Activated CD4-positive, alpha-beta T cell treated with anti-CD3 and anti-CD28 coated beads, Interleukin-2, amount 10 ng/mL, durations not matched to agents 7 days and 5 days (primary cell): ENCODE measurements at regions not wholly inside any gene's neighbourhood (a gene's known extent, or its start where the extent isn't known, plus 50 kb on each side); places are given as distances from the start of the nearest gene placed in this dataset.

Experiments used
- CTCF ChIA-PET: fragments of 350-600 bp; sonication (Branson Sonifier 250); formaldehyde crosslinking; loops from one replicate; lab custom pipeline; 2021; ENCODE audit warnings: antibody characterized with exemption; lab: Charles Lee
- POLR2A ChIA-PET: fragments of 350-600 bp; sonication (Branson Sonifier 250); formaldehyde crosslinking; loops from one replicate; lab custom pipeline; 2021; ENCODE audit warnings: antibody characterized with exemption; lab: Charles Lee
- DNase-seq: peaks from one replicate; pipeline ENCODE4 v3.0.0-alpha.2; 2020
- H3K27ac Mint-ChIP-seq: one replicate; pipeline ENCODE4 v1.8.0; 2021; ENCODE audit warnings: mild to moderate bottlenecking, moderate library complexity, mixed read lengths
- H3K27me3 Mint-ChIP-seq: one replicate; pipeline ENCODE4 v1.8.0; 2021; ENCODE audit warnings: mixed read lengths
- H3K36me3 Mint-ChIP-seq: one replicate; pipeline ENCODE4 v1.8.0; 2021; ENCODE audit warnings: low read depth, mixed read lengths
- H3K4me1 Mint-ChIP-seq: one replicate; pipeline ENCODE4 v1.8.0; 2021; ENCODE audit warnings: mixed read lengths
- H3K4me3 Mint-ChIP-seq: one replicate; pipeline ENCODE4 v1.8.0; 2021; ENCODE audit warnings: mild to moderate bottlenecking, moderate library complexity, mixed read lengths
- H3K9me3 Mint-ChIP-seq: one replicate; pipeline ENCODE4 v1.8.0; 2021; ENCODE audit warnings: mixed read lengths

GRCh38 chr4:96262057-96262456 lies 422.2 kb downstream of the PDHA2 start:
- Mint-ChIP-seq H3K9me3 (no peaks in the 10 kb centered on the region), H3K4me3 (no peak overlapping the region), H3K27me3 (no peaks in the 10 kb centered on the region), H3K27ac (no peak overlapping the region), H3K4me1 (no peaks in the 10 kb centered on the region), H3K36me3 (no peaks in the 10 kb centered on the region)
- POLR2A ChIA-PET, result no interaction called here
- CTCF ChIA-PET, result no interaction called here
- DNase-seq, result no peak

- no peak overlapping the region for H3K4me3 Mint-ChIP-seq
- no peaks in the 10 kb centered on the region for H3K4me1 Mint-ChIP-seq
- CTCF ChIA-PET, result no interaction called here
- POLR2A ChIA-PET, result no interaction called here
- H3K27me3 Mint-ChIP-seq, result no peaks in the 10 kb centered on the region
- no peak overlapping the region for H3K27ac Mint-ChIP-seq
- DNase-seq, result no peak
- no peaks in the 10 kb centered on the region for H3K36me3 Mint-ChIP-seq
- peaks cover 2% of the 10 kb centered on the region for H3K9me3 Mint-ChIP-seq
These were observed 423.4 kb downstream of the PDHA2 start for GRCh38 chr4:96263291-96263690.

DNA sequence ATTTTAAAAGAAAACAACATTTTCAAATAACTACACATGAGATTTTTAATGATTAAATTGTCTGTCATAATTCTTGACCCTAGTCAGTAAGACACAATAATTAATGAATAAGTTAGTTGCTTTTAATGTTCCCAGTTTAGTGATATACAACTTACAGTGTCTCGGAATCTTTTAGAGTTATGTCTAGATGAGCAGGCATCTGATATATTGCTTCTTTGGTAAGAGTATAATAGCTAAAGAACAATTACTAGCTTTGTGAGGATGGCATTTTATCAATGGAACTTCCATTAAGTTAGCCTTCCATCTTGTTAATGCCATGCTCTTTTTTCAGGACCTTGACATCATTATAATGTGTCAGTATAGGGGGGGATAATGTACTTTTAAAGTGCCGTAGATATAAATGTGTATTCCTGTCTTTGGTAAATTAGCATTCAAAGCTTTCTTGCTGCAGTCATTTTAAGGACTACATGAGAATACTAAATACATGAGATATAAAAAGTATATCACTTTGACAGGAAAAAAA lies 425.1 kb downstream of the PDHA2 start:
- CTCF ChIA-PET, result no interaction called here
- no peak for DNase-seq

GRCh38 chr4:96293806-96294205 lies 453.9 kb downstream of the PDHA2 start:
- no peak overlapping the region for H3K4me3 Mint-ChIP-seq

More for the DNA sequence above, 425.1 kb downstream of the PDHA2 start:
- Mint-ChIP-seq H3K36me3 (no peaks in the 10 kb centered on the region), H3K27ac (no peak overlapping the region), H3K27me3 (no peaks in the 10 kb centered on the region), H3K4me3 (no peak overlapping the region), H3K4me1 (no peaks in the 10 kb centered on the region), H3K9me3 (peaks cover 2% of the 10 kb centered on the region)
- POLR2A ChIA-PET, result no interaction called here

DNA sequence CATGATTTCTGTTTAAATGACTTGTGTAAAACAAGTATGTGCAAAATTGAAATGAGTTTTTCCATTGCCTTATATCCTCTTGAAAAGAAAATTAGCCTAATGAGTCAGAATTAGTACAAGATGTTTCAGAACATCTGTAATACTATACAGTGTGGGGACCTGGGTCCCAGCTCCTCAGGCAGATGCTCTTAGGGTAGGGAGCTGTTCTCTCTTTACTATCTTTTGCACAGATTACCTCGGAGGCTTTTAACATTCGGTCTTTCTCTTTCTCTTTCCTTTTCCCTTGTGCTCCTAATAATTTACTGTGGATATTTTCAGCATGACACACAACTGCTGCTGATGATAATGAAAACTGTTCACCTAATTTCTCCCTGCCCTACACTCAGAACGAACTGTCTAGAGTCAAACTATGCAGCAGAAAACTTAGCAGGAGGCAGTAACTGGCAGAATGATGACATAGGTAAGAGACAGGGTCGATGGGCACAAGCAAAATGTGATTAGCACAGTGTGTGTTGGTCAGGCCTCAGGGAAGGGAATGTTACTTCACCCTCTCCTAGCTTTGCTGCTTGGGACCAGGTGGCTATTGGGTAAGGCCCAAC lies 455.3 kb downstream of the PDHA2 start:
- Mint-ChIP-seq H3K4me1 (no peaks in the 10 kb centered on the region), H3K27me3 (no peaks in the 10 kb centered on the region), H3K9me3 (no peaks in the 10 kb centered on the region), H3K4me3 (no peak overlapping the region), H3K36me3 (no peaks in the 10 kb centered on the region), H3K27ac (no peak overlapping the region)
- no peak for DNase-seq
- ChIA-PET CTCF (no interaction called here), POLR2A (no interaction called here)

More at GRCh38 chr4:96293806-96294205, 453.9 kb downstream of the PDHA2 start:
- H3K36me3 Mint-ChIP-seq, result no peaks in the 10 kb centered on the region
- DNase-seq, result no peak
- no peaks in the 10 kb centered on the region for H3K4me1 Mint-ChIP-seq
- H3K9me3 Mint-ChIP-seq, result no peaks in the 10 kb centered on the region
- no peak overlapping the region for H3K27ac Mint-ChIP-seq
- ChIA-PET CTCF (no interaction called here), POLR2A (no interaction called here)
- no peaks in the 10 kb centered on the region for H3K27me3 Mint-ChIP-seq

- Mint-ChIP-seq H3K4me3 (no peak overlapping the region), H3K27ac (no peak overlapping the region), H3K4me1 (no peaks in the 10 kb centered on the region), H3K9me3 (no peaks in the 10 kb centered on the region), H3K27me3 (no peaks in the 10 kb centered on the region), H3K36me3 (no peaks in the 10 kb centered on the region)
- CTCF ChIA-PET, result no interaction called here
- no peak for DNase-seq
- POLR2A ChIA-PET, result no interaction called here
These were observed 461.8 kb downstream of the PDHA2 start for GRCh38 chr4:96301715-96302114.

DNA sequence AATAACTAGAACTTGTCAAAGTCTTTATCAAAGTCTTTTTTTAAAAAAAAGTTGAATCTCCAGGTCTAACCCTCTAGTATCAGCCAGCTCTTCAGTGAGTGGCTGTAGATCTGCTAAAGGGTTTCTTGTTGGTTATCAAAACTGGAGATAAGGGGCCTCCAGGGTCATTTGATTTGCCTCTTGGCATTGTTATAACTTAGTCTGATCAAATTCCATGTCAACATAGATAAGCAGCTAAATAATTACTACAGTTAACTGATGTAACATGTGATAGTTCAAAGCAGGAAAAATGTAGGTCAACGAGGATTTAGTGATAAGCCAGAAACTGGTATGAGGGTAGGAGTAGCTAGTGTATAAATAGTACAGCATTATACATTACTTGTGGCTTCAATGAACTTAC lies 465.1 kb downstream of the PDHA2 start:
- ChIA-PET POLR2A (no interaction called here), CTCF (interaction anchor here (0.5 kb wide), 1 partner anchor 1242 kb away, joined by 4 read pairs; no protein-coding TSS in a partner anchor)
- H3K36me3 Mint-ChIP-seq, result no peaks in the 10 kb centered on the region
- no peak overlapping the region for H3K27ac Mint-ChIP-seq
- no peak overlapping the region for H3K4me3 Mint-ChIP-seq
- DNase-seq, result no peak
- no peaks in the 10 kb centered on the region for H3K4me1 Mint-ChIP-seq
- peaks cover 4% of the 10 kb centered on the region for H3K9me3 Mint-ChIP-seq
- H3K27me3 Mint-ChIP-seq, result no peaks in the 10 kb centered on the region

DNA sequence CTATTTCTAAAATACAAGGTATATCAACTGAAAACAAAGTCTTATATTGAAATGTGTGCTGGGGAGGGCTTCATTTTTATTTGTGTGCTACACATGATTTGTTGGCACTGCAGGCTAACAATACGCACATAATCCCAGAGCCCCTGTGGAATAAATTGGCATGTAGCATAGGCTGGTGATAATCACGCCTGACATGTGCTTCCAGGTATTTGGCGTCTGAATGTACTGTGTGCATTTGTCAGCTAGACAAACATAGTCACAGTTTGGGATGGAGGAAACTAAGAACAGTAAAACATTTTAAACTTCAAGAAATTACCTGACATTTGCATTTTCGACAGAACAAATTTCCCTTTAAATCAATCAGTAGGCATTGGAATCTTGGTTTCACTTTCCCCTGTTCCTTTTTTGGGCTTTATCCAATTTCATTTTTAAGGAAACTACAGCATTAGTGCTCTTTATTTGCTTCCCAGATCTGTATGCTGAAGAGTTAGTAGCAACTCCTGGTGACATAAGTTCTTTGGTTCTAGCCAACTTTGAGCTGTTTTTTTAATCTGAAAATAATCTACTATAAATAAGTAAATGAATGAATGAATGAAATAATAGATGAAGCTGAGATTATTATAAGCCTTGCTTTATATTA lies 472.3 kb downstream of the PDHA2 start:
- H3K36me3 Mint-ChIP-seq, result no peaks in the 10 kb centered on the region
- CTCF ChIA-PET, result no interaction called here
- H3K27me3 Mint-ChIP-seq, result no peaks in the 10 kb centered on the region
- POLR2A ChIA-PET, result no interaction called here
- no peaks in the 10 kb centered on the region for H3K4me1 Mint-ChIP-seq
- H3K9me3 Mint-ChIP-seq, result peaks cover 4% of the 10 kb centered on the region
- no peak overlapping the region for H3K4me3 Mint-ChIP-seq
- H3K27ac Mint-ChIP-seq, result no peak overlapping the region
- no peak for DNase-seq

DNA sequence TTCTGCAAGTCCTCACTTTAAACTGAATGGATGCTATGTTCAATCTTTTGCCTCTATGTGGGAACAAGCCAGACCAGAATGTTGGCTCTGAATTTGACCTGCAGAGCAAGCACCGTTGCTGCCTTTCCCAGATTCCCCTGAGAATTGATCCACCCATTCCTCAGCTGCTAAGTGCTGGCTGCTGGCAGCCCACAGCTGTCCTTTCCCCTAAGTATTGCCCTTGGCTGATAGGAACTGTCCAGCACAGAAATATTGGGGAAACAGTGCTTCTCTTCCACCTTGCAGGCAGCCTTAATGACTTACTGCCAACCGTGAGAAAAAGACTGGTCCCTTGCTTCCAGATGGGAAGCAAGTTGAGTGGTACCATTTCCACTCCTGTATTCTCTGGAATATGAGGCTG lies 475.9 kb downstream of the PDHA2 start:
- no peaks in the 10 kb centered on the region for H3K4me1 Mint-ChIP-seq
- no peak overlapping the region for H3K27ac Mint-ChIP-seq
- H3K9me3 Mint-ChIP-seq, result no peaks in the 10 kb centered on the region
- H3K27me3 Mint-ChIP-seq, result no peaks in the 10 kb centered on the region
- no peak for DNase-seq
- CTCF ChIA-PET, result no interaction called here
- H3K4me3 Mint-ChIP-seq, result no peak overlapping the region
- H3K36me3 Mint-ChIP-seq, result no peaks in the 10 kb centered on the region
- POLR2A ChIA-PET, result no interaction called here

- POLR2A ChIA-PET, result no interaction called here
- H3K27ac Mint-ChIP-seq, result no peak overlapping the region
- no peak overlapping the region for H3K4me3 Mint-ChIP-seq
- CTCF ChIA-PET, result no interaction called here
- no peak for DNase-seq
- no peaks in the 10 kb centered on the region for H3K4me1 Mint-ChIP-seq
- H3K36me3 Mint-ChIP-seq, result no peaks in the 10 kb centered on the region
- no peaks in the 10 kb centered on the region for H3K9me3 Mint-ChIP-seq
- no peaks in the 10 kb centered on the region for H3K27me3 Mint-ChIP-seq
These were observed 476.9 kb downstream of the PDHA2 start for GRCh38 chr4:96316776-96317175.

DNA sequence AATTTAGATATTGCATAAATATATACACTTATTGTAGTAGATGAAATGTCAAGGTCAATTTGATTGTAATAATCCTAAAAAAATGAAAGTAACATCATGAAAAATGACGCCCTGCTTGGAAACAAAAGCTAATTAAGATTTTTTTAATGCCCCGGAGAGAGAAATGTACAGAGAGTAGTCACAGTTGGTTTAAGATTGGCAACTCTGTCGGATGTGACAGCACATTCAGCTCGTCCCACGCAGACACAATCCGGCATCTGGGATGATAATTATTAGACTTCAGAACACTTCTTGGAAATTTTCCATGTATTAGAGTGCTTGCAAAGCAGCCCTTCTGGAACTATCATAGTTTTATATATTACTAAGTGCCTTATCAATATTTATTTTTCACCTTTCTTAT lies 478.0 kb downstream of the PDHA2 start:
- H3K9me3 Mint-ChIP-seq, result no peaks in the 10 kb centered on the region
- H3K27ac Mint-ChIP-seq, result no peak overlapping the region
- ChIA-PET CTCF (no interaction called here), POLR2A (no interaction called here)
- H3K4me3 Mint-ChIP-seq, result no peak overlapping the region
- no peaks in the 10 kb centered on the region for H3K4me1 Mint-ChIP-seq
- no peaks in the 10 kb centered on the region for H3K36me3 Mint-ChIP-seq
- no peaks in the 10 kb centered on the region for H3K27me3 Mint-ChIP-seq
- DNase-seq, result no peak

DNA sequence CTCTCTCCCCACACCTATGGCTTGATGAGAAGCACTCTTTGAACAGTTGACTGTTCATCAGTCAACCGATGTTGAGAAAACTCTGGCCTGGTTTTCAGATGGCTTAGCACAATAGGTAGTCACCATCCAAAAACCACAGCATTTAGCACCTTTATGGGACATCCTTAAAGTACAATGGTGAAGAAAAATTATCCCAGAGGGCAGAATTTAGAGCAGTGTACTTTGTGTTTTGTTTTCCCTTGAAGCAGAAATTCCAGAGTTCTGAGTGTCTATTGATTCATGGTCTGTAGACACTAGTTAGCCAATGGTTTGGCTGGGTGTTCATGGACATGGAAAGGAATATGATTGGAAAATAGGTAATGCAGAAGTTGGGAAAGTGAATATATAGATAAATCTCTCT lies 487.0 kb downstream of the PDHA2 start:
- DNase-seq, result no peak
- ChIA-PET CTCF (no interaction called here), POLR2A (no interaction called here)
- Mint-ChIP-seq H3K27ac (no peak overlapping the region), H3K27me3 (no peaks in the 10 kb centered on the region), H3K4me1 (no peaks in the 10 kb centered on the region), H3K9me3 (peaks cover 3% of the 10 kb centered on the region), H3K4me3 (no peak overlapping the region), H3K36me3 (no peaks in the 10 kb centered on the region)

DNA sequence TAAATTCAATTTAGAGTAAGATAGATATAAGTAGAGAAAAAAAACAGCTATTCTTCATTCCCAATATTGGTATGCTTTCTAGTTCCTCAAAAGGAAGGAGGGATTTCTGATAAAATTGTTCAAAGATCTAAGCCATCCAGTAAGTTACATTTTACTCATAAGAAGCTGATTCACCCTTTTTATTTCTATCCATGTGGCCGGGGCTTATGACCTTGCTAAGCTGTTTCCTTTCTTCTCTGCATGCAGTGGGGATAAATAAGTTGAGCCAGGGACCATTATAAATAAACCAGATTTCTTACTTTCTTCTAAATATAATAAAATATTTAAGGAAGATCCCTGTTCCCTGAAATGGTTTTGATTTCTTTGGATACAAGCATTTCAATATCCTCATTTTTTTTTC lies 502.3 kb downstream of the PDHA2 start:
- Mint-ChIP-seq H3K4me1 (no peaks in the 10 kb centered on the region), H3K4me3 (no peak overlapping the region), H3K27ac (no peak overlapping the region), H3K9me3 (no peaks in the 10 kb centered on the region), H3K36me3 (no peaks in the 10 kb centered on the region), H3K27me3 (no peaks in the 10 kb centered on the region)
- DNase-seq, result no peak
- POLR2A ChIA-PET, result no interaction called here
- CTCF ChIA-PET, result no interaction called here
